NAMALWA (cell line): ENCODE measurements at regions not wholly inside any gene's neighbourhood (a gene's known extent, or its start where the extent isn't known, plus 50 kb on each side); places are given as distances from the start of the nearest gene placed in this dataset.

Source experiments
- DNase-seq: peaks from one replicate; pipeline ENCODE4 v3.0.0-alpha.2; 2015; ENCODE audit warnings: low spot score

GRCh38 chr19:29397748-29398147 lies 128.0 kb upstream of the VSTM2B start:
- no peak for DNase-seq

DNA sequence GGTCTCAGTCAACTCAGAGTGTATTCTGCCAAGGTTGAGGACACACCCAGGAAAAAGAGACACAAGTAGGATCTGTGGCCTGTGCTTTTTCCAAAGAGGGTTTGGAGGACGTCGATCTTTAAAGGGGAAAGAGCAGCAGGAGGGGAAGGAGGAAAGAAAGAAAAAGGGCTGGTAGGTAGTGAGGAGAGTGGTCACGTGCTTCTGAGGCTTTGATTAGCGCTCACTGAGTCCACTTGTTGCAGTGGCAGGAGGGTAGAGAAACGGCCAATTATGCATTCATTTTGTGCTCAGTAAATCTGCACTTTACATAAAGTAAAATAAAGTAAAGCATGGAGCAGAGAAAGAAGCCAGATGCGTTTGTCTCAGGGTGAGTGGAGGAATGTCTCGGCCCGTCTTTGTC lies 126.0 kb upstream of the VSTM2B start:
- no peak for DNase-seq

DNA sequence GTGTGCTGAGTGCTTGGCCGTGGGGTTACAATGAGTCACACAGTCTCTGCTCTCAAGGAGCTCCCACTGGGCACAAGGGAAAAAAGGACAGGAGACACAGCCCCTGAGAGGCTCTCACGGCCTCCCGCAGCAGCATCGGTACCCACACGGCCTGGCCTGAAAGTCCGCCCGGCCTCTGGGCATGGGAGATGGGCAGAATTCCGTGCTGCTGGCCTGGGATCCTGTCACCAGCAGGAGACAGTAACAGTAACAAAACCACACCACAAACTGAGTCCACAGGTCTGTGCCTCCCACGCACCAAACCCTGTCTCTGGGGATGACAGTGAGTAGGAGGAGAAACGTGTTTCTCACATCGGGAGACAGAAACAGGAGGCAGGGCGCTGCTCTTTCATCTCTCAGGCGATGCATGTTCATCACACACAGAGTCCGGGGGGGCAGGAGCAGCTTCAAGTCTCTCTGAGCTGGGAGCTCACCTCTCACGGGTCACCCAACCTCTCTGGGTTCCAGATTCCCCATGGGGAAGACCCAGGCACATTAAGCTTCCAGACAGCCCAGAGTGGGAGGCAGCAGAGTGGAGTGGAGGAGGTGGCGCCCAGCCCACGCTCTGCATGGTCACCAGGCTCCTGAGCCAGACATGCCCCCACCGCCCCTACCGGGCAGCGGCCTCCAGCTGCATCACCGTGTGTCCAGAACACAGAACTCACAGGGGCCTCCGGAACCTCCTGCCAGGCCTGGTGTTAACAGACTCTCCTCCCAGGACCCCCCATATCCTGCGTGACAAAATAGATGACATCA lies 124.7 kb upstream of the VSTM2B start:
- DNase-seq, result no peak

GRCh38 chr19:29401712-29402421 lies 123.9 kb upstream of the VSTM2B start:
- DNase-seq, result no peak

DNA sequence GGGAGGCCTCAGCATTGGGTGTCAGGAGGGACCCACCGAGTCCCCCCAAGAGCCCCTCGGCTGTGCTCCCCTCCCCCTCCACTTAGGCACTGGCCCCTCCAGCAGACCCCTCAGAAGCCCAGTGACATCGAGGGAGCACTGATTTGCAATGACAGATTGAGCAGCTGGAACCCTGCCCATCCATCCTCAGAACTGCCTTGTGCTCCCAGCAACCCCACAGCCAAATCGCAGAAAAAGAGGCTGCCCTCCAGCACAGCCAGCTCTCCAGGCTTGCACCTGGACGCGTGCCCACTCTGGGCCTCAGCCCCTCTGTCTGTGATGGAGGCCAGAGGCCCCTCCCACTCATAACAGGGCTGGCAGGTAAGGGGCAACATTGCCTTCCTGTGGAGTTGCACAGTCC lies 123.2 kb upstream of the VSTM2B start:
- DNase-seq, result no peak

GRCh38 chr19:29404015-29404414 lies 121.8 kb upstream of the VSTM2B start:
- DNase-seq, result no peak

GRCh38 chr19:29404951-29405727 lies 120.7 kb upstream of the VSTM2B start:
- DNase-seq, result no peak

DNA sequence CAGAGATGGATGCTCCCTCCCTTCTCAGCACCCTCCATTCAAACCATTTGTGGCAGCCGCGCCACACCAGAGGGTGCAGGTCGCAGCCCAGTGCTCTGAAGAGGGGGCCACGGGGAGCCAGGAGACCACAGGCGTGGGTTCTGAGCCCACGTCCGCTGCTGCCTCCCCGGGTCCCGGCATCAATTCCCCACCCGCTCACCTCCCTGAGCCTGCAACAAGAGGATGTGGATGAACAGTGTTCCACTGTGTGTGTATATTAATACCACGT lies 120.1 kb upstream of the VSTM2B start:
- DNase-seq, result no peak

GRCh38 chr19:29409076-29409862 lies 116.5 kb upstream of the VSTM2B start:
- no peak for DNase-seq

- no peak for DNase-seq
These were observed 115.2 kb upstream of the VSTM2B start for GRCh38 chr19:29410601-29411000.

- DNase-seq, result no peak
These were observed 114.6 kb upstream of the VSTM2B start for GRCh38 chr19:29411113-29411581.

DNA sequence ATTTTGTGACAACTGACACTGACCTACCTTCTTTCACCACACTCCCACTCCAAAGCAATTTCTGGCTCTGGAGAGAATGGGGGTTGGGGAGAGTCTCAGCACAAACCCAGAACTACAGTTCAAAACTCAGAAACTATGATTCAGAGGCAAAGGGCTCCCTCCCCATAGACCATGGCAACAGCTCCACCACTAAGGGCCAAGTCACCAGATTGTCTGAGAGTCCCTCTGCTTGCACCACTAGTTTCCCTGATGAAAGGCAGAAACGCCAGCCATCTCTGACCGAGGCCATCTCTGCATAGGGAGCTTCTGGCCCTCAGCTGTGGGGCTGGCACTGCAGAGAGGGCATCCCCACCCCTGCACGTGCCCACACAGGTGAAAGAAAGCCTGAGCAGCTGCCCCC lies 112.4 kb upstream of the VSTM2B start:
- DNase-seq, result no peak

GRCh38 chr19:29415507-29415906 lies 110.3 kb upstream of the VSTM2B start:
- no peak for DNase-seq

DNA sequence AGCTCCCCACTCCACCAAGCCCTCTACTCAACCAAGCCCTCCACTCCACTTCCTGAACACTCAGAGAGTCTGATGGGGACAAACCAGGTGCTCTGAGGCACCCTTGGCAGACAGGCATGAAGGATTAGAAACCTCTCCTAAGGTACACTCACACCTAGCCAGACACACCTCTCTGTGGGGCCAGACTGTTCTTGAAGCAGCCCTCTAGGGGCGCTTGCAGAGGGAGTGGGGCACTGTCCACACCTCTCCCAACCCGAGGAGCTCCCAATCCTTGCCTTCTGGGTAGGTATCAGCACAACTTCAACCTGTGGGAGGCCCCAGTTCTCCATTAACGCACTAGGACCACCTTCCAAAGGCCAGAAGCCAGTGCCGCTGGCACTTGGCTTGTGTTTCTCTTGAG lies 108.7 kb upstream of the VSTM2B start:
- DNase-seq, result no peak

GRCh38 chr19:29418201-29418600 lies 107.6 kb upstream of the VSTM2B start:
- DNase-seq, result no peak

GRCh38 chr19:29420065-29420464 lies 105.7 kb upstream of the VSTM2B start:
- no peak for DNase-seq

- DNase-seq, result no peak
These were observed 105.2 kb upstream of the VSTM2B start for GRCh38 chr19:29420482-29421195.

GRCh38 chr19:29421196-29421545 lies 104.6 kb upstream of the VSTM2B start:
- no peak for DNase-seq

GRCh38 chr19:29422047-29422446 lies 103.7 kb upstream of the VSTM2B start:
- no peak for DNase-seq

DNA sequence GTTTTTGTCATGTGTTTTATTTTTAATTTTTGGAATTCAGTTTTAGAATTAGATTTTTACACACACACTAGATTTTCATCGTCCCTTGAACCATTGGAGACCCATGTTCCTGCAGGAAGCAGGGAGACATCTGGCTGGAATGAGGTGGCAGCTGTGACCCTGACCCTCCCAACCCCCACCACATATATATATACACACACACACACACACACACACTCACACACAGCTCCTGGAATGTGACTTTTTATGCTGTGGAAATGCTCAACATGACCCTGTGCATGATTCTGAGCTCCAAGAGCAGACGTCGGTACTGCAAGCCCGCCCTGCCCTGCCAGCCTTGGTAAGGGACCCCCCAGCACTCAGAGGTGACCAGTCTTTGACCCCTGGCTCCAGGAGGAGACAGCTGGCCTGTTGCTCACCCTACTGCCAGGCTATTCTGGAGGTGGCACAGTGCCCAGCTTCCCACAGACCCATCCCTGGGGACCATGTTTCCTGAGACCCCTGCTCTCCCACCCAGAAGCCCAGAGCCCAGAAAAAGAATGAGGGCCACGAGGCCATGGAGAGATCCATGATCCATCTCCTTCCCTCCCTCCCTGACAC lies 103.2 kb upstream of the VSTM2B start:
- no peak for DNase-seq

DNA sequence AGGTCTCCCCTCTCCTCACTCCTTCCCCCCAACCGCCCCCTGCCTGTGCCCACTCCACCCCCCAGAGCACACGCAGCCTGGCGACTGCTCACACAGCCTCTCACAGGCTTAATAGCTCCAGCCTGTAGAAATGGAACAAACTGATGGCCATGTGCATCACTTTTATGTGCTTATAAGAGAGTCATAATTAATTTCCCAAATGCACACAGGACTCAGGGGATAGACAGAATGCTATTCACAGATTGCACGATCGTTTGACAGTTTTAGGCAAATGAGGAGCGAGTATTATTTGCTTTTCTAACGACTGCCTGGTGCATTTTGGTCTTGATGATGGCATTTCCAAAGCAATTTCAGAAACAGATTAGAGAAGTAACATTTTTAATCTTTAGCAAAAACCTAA lies 97.7 kb upstream of the VSTM2B start:
- no peak for DNase-seq
